PC-9 (cell line): ENCODE measurements at regions not wholly inside any gene's neighbourhood (a gene's known extent, or its start where the extent isn't known, plus 50 kb on each side); places are given as distances from the start of the nearest gene placed in this dataset.

Experiments used
- EZH2 ChIP-seq: fragments of 200-600 bp; sonication (generic); IDR thresholded peaks from 2 replicates; pipeline ENCODE4 v1.8.0; 2017; ENCODE audit warnings: antibody characterized with exemption, low read depth
- TF ChIP-seq, protein P1 (sequence below): fragments of 200-600 bp; sonication (generic); conservative IDR thresholded peaks from 2 replicates; pipeline ENCODE4 v1.6.1; 2017; ENCODE audit warnings: mixed run types, antibody characterized with exemption, mild to moderate bottlenecking, moderate library complexity

DNA sequence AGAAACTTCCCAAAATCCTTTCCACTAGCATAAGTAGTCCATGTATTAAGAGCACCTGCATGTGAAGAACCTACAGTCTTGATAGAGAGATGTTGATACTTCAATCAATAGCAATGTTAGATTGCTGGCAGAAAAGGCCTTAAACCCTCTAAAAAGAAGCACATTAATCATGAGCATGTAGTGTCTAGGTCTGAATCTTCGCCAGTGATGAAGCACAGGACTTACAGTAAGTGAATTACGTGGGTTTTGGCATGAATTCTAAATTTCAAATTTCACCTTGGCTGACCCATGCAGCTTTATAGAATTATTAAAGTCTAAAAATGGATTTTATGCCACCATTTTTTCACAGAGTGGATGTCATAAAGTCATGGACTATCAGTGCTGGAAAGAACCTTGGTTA is 791.6 kb upstream of the NOVA1 start:
- TF ChIP-seq, protein P1, sequence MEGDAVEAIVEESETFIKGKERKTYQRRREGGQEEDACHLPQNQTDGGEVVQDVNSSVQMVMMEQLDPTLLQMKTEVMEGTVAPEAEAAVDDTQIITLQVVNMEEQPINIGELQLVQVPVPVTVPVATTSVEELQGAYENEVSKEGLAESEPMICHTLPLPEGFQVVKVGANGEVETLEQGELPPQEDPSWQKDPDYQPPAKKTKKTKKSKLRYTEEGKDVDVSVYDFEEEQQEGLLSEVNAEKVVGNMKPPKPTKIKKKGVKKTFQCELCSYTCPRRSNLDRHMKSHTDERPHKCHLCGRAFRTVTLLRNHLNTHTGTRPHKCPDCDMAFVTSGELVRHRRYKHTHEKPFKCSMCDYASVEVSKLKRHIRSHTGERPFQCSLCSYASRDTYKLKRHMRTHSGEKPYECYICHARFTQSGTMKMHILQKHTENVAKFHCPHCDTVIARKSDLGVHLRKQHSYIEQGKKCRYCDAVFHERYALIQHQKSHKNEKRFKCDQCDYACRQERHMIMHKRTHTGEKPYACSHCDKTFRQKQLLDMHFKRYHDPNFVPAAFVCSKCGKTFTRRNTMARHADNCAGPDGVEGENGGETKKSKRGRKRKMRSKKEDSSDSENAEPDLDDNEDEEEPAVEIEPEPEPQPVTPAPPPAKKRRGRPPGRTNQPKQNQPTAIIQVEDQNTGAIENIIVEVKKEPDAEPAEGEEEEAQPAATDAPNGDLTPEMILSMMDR = no peak
- TF ChIP-seq EZH2 = no peak
